T-helper 1 cell (primary cell): ENCODE measurements at regions not wholly inside any gene's neighbourhood (a gene's known extent, or its start where the extent isn't known, plus 50 kb on each side); places are given as distances from the start of the nearest gene placed in this dataset.
"Not testable (repeated sequence)": the region's sequence is repeated elsewhere in the genome, so short reads cannot be mapped to it uniquely, and the experiment has no call there.

ENCODE experiments used
- DNase-seq, 5 donors: peaks; one replicate each; pipeline ENCODE4 v3.0.0-alpha.2; 2012 to 2020

DNA sequence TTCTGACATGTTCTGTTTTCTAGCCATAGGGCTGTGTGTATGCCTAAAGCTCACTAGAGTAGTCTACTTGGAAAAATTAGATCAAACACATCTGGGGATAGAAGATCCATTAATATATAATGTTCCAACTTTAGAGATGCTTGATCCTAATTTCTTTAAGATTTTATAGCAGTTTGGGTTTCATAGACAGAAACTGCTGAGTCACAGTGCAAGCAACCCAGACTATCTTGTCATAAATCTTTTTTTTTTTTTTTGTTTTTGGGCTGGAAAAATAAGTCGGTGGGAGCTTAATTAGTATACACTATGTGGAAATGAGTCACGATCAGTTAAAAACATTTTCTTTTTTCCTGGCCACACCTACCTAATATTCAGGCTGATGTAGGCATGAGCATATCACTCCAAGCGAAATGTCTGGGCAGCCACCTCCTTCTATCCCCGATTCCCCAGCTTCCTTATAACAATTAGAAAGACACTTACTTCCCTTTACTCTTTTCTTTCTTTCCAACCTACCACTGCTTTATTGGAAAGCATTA is 58.2 kb upstream of the CASK start:
- DNase-seq: no peak

GRCh38 chrX:41974677-41975076 is 51.3 kb upstream of the CASK start:
- not testable (repeated sequence) for DNase-seq

DNA sequence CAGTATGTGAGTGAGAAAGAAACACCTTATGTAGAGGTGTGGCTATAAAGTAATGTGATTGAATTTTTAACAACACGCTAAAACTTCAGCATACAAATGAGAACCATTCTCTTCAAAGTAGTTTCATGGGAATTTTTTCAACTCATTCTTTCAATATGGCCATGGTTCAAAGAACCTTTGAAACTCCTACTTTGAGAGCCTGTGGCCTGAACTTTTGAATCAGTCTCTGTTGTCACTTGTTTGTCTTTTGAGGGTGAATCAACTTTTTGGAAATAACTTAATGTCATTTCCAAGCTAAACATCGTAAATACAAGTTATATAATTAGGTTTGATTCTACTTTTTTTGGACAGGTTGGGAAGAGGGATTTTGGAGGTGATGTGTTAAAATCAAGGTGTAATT is 49.9 kb upstream of the CASK start:
- DNase-seq: no peak
